ENCODE measurements at regions not wholly inside any gene's neighbourhood (a gene's known extent, or its start where the extent isn't known, plus 50 kb on each side); places are given as distances from the start of the nearest gene placed in this dataset.
"Not testable (repeated sequence)": the region's sequence is repeated elsewhere in the genome, so short reads cannot be mapped to it uniquely, and the experiment has no call there.

DNA sequence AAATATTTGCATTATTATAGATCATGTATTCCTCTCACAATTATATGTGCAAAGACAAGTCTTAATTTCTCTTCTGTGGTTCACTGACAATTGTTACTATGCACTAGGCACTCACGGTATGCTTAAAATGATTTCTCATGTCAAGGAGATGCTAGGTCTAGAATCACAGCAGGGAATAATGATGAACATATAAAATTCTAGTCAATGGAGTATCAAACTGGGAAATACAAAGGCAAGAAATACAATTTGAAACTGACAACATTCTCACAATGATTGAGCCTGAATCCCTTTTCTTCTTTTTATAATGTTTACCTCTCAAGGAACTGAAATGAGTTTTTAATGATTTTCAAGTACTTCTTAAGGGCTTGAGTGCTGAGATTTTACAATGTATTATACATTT is 302.3 kb upstream of the GRAMD2B start:
- Histone ChIP-seq H3K9me3 (no peaks in the 10 kb centered on the region), H3K27me3 (no peaks in the 10 kb centered on the region), H3K27ac (no peak overlapping the region), H3K4me3 (no peak overlapping the region), H3K4me1 (no peaks in the 10 kb centered on the region), H3K36me3 (no peaks in the 10 kb centered on the region)
- TF ChIP-seq, protein P1, sequence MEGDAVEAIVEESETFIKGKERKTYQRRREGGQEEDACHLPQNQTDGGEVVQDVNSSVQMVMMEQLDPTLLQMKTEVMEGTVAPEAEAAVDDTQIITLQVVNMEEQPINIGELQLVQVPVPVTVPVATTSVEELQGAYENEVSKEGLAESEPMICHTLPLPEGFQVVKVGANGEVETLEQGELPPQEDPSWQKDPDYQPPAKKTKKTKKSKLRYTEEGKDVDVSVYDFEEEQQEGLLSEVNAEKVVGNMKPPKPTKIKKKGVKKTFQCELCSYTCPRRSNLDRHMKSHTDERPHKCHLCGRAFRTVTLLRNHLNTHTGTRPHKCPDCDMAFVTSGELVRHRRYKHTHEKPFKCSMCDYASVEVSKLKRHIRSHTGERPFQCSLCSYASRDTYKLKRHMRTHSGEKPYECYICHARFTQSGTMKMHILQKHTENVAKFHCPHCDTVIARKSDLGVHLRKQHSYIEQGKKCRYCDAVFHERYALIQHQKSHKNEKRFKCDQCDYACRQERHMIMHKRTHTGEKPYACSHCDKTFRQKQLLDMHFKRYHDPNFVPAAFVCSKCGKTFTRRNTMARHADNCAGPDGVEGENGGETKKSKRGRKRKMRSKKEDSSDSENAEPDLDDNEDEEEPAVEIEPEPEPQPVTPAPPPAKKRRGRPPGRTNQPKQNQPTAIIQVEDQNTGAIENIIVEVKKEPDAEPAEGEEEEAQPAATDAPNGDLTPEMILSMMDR (IDR thresholded peaks at IDR 0.05) = no peak
- TF ChIP-seq POLR2A (IDR thresholded peaks at IDR 0.05) = no peak
- TF ChIP-seq POLR2AphosphoS5 (IDR thresholded peaks at IDR 0.05) = no peak
- no peak for TF ChIP-seq EP300 (IDR thresholded peaks at IDR 0.05)
- 88 to 94% methylated on average over 1 of the region's 1 CpG for WGBS, 2 donors
- intact Hi-C loops (cut with DNase I) = no loop called here
- DNase-seq = no peak

DNA sequence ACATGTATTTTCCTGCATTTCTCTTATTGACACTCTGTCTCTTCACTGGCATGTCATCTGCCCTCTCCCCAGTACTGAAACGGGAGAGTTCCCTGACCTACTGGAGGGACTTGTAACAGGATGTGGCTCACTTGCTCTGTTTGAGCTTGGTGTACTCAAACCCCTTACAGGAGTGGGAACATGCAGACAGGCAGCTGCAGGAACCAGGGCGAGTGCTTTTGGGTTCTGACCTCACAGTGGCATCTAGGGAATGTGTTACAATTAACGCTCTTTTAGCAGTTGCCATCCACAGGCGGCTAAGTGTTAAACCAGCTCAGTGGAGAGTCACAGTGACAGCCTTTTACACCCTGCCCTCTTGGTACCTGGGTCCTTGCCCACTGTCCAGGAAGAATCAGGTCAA is 300.3 kb upstream of the GRAMD2B start:
- TF ChIP-seq, protein P1 (IDR thresholded peaks at IDR 0.05) = no peak
- TF ChIP-seq POLR2A (IDR thresholded peaks at IDR 0.05) = no peak
- TF ChIP-seq EP300 (IDR thresholded peaks at IDR 0.05) = no peak
- no peak for TF ChIP-seq POLR2AphosphoS5 (IDR thresholded peaks at IDR 0.05)
- Histone ChIP-seq H3K9me3 (no peaks in the 10 kb centered on the region), H3K4me3 (no peak overlapping the region), H3K4me1 (no peaks in the 10 kb centered on the region), H3K27ac (no peak overlapping the region), H3K36me3 (no peaks in the 10 kb centered on the region), H3K27me3 (no peaks in the 10 kb centered on the region)
- 80 to 84% methylated on average over 4 of the region's 4 CpGs for WGBS, 2 donors
- no peak for DNase-seq
- intact Hi-C loops (cut with DNase I) = no loop called here

DNA sequence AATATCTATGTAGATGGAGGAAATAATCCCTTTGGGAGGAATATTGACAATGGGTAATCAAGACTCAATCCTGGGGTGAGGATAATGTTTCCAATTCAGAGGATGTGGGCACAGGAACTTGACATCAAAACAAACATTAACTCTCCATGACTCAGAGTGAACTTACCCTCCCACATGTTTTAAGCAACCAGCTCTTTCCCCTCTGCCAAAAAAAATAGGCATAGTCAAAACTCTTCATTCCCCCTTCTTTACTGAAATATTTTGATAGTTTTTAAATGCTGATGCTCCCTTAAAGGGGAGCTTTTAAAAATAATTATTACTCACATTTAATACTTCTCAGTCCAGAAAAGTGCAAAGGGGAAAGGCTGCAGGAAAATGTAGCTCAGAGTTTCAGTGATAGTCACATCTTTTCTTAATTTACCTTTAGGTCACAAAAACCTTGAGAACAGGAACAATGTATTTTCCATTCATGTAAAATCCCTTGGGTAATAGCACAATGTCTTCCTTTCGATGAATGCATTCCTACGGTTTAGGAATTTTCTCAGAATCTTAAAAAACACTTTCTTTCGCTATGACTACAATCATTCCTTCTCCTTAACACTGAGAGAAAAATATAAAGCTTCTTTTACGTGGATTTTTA is 298.4 kb upstream of the GRAMD2B start:
- no peaks in the 10 kb centered on the region for H3K36me3 ChIP-seq
- no peak overlapping the region for H3K4me3 ChIP-seq
- no peak for DNase-seq
- H3K27ac ChIP-seq = no peak overlapping the region
- no peak for TF ChIP-seq POLR2AphosphoS5 (IDR thresholded peaks at IDR 0.05)
- TF ChIP-seq EP300 (IDR thresholded peaks at IDR 0.05) = no peak
- TF ChIP-seq POLR2A (IDR thresholded peaks at IDR 0.05) = no peak
- TF ChIP-seq, protein P1 (IDR thresholded peaks at IDR 0.05) = no peak
- no peaks in the 10 kb centered on the region for H3K27me3 ChIP-seq
- H3K4me1 ChIP-seq = no peaks in the 10 kb centered on the region
- H3K9me3 ChIP-seq = no peaks in the 10 kb centered on the region
- WGBS, 2 donors = 86 to 90% methylated on average over 4 of the region's 4 CpGs
- intact Hi-C loops (cut with DNase I) = no loop called here

DNA sequence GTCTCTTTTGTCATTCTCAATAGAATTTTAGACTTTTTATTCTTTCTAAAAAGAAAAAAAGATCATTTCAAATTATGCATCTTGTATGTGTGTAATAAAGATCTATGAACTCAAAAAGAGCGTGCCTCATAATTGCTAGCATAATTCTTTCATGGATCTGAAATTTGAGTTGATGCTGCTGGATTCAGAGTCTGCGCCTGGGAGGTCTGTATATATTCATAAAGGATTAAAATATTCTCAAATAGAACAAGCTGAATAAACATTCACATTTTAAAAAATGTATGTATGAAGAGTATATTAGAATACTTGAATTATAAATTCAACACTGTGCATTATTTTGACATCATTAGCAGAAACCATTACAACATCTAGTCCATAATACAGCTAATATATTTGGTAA is 297.8 kb upstream of the GRAMD2B start:
- Histone ChIP-seq H3K9me3 (no peaks in the 10 kb centered on the region), H3K27me3 (no peaks in the 10 kb centered on the region), H3K4me3 (no peak overlapping the region), H3K36me3 (no peaks in the 10 kb centered on the region), H3K27ac (no peak overlapping the region), H3K4me1 (no peaks in the 10 kb centered on the region)
- intact Hi-C loops (cut with DNase I) = no loop called here
- DNase-seq = no peak
- 85 to 92% methylated on average over 2 of the region's 2 CpGs for WGBS, 2 donors
- TF ChIP-seq EP300 (IDR thresholded peaks at IDR 0.05) (no peak), POLR2AphosphoS5 (IDR thresholded peaks at IDR 0.05) (no peak), POLR2A (IDR thresholded peaks at IDR 0.05) (no peak)
- TF ChIP-seq, protein P1 (IDR thresholded peaks at IDR 0.05) = no peak

DNA sequence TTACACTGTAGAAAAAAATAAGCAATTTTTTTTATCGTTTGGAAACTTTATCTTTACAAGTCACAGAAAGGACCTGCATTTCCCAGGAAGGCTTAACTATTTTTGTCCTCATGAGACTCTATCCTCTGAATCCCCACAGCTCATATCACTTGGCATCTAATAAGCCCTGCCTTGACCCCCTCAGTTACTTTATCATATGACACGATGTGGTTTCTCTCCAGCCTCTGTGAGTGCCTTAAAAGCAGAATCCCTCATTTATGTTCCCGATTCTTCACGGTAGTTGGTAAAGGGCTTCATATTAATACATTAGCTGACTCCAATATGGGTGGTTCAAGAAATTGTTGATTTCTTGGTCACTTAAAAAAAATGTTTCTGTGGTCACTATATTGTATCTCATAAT is 296.6 kb upstream of the GRAMD2B start:
- TF ChIP-seq EP300 (IDR thresholded peaks at IDR 0.05) (no peak), POLR2AphosphoS5 (IDR thresholded peaks at IDR 0.05) (no peak), POLR2A (IDR thresholded peaks at IDR 0.05) (no peak)
- TF ChIP-seq, protein P1 (IDR thresholded peaks at IDR 0.05) = no peak
- intact Hi-C loops (cut with DNase I) = no loop called here
- no peaks in the 10 kb centered on the region for H3K9me3 ChIP-seq
- no peaks in the 10 kb centered on the region for H3K4me1 ChIP-seq
- no peaks in the 10 kb centered on the region for H3K36me3 ChIP-seq
- WGBS, 2 donors = 90 to 93% methylated on average over 4 of the region's 4 CpGs
- no peak for DNase-seq
- H3K27me3 ChIP-seq = no peaks in the 10 kb centered on the region
- no peak overlapping the region for H3K4me3 ChIP-seq
- H3K27ac ChIP-seq = no peak overlapping the region

DNA sequence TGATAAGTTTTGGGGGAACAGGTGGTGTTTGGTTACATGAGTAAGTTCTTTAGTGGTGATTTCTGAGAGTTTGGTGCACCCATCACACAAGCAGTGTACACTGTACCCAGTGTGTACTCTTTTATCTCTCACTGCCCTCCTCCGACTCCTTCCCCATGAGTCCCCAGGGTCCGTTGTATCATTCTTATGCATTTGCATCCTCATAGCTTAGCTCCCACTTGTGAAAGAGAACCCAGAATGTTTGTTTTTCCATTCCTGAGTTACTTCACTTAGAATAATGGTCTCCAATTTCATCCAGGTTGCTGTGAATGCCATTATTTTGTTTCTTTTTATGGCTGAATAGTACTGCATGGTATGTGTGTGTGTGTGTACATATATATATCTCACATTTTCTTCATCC is 295.8 kb upstream of the GRAMD2B start:
- 91 to 93% methylated on average over 2 of the region's 2 CpGs for WGBS, 2 donors
- H3K4me1 ChIP-seq; H3K27ac ChIP-seq; H3K27me3 ChIP-seq; intact Hi-C loops (cut with DNase I); DNase-seq; H3K9me3 ChIP-seq; H3K36me3 ChIP-seq; H3K4me3 ChIP-seq: not testable (repeated sequence)

Measured in sigmoid colon (tissue), 6 donors.